ENCODE measurements at regions not wholly inside any gene's neighbourhood (a gene's known extent, or its start where the extent isn't known, plus 50 kb on each side); places are given as distances from the start of the nearest gene placed in this dataset.

DNA sequence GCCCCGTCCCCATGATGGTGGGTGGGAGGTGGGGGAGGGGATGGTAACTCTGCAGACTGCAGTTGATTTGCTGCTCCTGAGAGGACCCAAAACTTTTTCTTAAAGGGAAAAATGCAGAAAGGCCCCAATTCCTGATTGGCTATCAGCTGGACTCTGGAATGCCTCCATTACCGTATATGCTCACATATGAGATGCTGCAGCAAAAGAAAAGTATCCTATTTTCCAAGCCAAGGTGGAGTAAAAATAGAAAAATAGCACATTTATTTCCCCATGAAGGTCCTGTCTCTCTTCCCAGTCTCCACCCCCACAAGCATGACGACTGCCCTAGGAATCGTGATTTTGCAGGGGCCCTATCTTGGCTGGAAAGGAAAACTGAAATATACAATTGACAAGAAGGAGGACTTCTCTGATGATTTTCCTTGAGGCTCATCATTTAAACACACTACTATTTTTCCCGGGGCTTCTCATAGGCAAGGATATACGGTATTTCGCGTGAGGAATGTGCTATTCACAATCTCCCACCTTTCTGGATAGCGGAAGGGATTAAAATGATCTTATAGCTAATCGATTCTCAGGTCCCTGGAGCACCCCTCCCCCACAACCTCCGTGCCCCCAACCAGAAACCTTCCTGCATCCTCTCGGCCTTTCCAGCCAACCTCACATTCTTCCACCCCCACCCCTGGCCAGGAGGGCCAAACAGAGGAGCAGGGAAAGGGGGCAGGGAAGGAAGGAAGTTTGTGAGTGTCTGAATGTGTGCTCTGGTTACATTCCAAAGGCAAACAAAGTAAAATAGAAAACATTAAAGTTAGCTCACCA is 138.9 kb upstream of the CCND2 start:
- DNase-seq (ENCODE audit: low read depth): no peak

DNA sequence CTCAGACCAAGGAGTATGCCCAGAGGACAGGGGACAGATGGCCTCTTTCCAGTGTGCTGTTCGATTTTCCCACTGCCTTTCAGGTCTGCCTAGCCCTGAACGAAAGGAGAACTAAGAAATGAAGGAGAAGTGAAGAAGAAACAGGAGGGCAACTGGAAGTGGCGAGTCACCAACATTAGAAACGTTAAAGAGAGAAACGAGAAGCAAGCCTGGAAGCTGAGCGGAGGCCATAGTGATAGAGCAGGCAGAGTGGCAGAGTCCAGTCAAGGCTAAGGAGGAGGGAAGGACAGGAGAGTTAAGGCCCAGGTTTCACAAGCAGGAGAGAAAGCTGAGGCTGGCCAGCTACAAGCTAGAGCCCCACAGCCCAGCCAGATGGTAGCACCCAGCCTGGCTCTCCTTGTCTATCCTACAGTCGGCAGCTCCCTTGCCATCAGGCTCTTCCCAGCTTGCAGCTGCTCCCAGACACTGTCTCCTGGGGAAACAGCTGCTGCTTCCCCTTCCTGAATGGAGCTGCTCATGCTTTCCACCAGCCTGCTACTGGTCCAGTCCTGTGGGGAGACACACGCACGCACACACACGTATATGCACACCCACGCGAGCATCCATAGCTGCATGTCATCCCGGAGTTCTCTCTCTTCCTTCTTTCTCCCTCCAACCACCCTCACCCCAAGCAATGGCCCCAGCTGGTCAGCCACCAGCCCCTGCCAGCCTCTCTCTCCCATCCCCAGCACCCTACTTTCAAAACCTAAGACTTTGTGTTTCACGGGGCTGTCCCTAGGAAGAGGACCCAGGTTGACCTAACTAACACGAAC is 139.7 kb upstream of the CCND2 start:
- DNase-seq (ENCODE audit: low read depth): no peak

DNA sequence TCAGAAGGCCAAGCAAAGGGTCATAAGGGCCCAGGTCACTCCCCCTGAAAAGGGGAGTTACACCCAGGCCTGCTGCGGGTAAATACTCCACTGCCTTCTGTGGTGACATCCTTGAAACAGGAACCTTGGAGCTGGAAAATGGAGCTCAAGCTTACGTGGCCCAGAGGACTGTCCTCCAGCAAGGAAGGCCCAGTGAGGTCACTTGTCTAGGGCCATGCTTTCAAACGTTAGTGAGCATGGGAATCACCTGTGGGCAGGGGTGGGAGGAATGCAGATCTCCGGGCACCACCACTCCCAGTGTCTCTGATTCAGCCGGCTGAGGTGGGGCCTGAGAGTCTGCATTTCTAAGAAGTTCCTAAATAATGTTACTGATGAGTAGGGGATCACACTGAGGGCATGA is 140.5 kb upstream of the CCND2 start:
- no peak for DNase-seq (ENCODE audit: low read depth)

DNA sequence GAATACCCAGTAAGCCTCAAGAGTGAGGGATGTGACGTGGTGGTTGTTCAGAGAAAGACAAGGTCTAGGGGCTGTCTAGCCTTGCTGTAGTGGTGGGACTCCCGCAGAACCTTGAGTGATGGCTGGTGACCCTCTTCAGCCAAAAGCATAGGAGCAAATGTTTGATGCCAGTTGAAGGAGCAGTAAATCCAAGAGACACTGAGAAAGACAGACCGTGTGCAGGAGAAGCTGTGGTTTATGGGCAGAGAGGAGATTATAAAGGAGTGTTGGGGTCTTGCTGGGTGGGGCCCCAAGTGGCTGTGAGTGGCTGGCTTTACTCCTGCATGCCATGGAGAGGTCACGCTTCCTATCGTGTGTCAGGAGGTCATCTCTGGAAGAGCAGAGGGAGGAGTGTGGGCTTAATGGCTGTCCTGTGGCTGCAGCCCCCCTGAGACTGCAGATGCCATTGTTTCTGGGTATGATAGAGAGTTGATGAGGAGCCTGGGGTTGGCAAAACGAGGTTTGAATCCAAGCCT is 152.0 kb upstream of the CCND2 start:
- no peak for DNase-seq (ENCODE audit: low read depth)

DNA sequence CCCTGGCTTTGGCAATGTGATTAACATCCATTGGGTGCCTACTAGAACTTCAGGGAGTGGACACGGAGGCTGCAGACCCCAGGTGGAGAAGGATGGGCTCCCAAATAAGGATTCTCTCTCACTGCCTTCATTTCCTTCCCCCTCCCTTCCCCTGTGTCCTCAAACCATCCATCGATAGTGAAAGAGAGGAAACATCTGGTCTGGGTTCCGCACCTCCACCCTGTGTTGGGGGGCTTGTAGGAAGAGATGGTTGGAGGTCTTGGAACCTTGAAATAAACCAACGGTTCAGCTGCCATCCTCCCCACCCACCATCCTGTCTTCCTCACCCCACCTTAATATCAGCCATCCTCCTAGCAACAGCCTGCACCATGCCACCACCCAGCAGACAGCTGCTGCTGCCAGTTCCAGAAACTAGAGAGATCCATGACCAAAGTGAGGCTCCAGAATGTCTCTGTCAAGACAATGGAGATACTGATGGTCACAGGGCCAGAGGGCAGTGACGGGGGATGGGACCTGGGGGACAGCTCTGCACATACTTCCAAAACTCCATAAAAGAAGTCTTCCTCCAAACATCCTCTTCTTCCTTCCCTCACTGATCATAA is 153.1 kb upstream of the CCND2 start:
- DNase-seq (ENCODE audit: low read depth): no peak

DNA sequence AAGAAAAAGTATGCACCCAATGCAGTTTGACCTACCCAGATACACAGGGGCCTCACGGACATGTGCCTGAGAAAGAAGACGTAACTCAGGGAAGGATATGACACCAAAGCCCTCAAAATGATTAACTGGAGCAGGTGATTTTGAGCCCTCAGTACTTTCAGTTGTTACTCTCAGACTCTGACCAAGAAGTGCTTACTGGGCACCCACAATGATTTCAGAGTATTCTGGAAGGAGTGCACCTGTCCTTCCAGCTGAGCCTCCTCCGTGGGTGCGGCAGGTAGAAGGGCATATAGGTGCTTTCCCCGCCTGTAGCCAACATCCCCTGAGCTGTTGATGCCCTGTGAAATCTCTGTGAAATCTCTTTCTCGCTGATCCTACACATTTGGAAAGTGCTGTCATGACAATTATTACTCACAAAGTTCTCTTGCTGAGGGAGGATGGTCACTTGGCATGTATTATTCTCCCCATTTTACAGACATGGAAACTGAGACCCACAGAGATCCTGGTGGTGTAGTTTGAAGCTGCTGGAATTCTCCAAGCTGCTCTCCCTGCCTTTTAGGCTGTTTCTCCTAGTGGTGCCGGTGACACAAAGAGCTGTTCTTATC is 154.3 kb upstream of the CCND2 start:
- DNase-seq (ENCODE audit: low read depth): no peak

DNA sequence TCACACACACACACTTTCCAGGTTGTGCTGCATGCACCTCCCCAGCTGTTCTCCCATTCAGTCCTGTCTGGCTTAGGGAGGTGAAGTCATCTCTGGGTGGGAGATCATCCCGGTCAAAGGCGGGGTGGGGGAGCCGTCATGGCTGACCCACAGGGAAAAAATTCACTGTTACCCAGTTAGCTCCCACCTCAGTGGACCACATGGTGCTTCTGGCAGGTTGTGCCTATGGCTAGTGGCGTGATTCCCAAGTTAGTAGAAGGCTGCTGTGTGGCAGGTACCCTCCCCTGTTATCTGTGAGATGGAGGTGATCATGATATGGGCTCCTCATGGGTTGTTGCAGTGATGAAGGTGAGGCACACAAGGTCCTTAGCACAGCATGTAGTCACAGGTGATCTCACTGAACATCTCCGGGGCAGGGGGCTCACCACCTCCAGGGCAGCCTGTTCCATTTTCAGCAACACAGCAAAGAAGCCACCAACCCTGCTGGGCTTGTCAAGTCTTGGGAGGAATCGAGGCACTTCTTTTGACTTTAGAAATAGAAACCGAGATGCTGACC is 154.9 kb upstream of the CCND2 start:
- no peak for DNase-seq (ENCODE audit: low read depth)

DNA sequence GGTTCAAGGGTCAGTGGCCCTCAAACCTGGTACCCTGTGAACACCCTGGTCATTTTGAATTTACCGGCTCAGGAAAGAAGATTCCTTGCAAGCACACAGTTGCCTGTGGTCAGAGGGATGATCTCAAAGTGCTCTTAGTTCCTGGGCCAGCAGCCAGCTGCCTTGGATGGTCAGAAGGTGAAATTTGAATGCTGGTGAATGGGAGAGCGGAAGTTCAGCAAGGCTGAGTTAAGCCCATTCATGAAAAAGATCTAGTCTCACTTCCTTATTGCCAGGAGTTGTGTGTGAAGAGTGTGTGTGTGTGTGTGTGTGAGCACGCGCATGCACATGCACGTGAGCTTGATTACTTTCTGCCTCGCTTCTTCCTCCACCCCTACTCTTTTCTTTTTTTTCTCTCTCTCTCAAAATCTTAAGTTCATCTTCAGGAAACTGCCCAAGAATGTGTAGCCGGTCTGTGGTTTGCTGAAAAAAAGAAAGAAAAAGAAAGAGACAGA is 155.5 kb upstream of the CCND2 start:
- no peak for DNase-seq (ENCODE audit: low read depth)

DNA sequence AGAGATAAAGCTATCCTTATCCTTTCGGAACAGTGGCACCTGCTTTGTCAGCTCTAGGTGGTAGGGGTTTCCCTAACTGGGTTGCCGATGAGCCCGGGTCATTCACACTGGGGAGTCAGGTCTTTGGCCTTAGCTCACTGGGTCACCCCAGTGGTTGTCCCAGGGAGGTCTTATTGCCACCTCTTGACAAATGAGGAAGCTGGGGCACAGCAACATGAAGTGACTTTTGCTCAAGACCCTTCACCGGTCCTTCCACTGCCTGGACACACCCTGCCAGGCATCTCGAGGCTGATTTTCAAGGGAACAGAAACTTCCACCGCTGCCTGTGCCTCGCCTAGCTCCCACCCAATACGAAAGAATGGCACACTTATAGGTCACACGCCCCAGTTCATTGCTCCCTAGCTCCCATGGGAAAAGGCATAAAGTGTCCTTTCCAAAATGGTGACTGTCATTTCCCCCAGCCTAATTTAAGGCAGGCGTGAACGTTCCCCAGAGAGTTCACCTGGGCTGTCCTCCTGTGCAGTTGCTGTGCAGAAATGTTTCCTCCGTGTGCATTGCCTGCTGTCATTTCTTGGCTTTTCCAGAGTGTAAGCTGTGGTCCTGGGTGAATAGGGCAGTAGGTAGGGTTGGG is 156.1 kb upstream of the CCND2 start:
- DNase-seq (ENCODE audit: low read depth): no peak

DNA sequence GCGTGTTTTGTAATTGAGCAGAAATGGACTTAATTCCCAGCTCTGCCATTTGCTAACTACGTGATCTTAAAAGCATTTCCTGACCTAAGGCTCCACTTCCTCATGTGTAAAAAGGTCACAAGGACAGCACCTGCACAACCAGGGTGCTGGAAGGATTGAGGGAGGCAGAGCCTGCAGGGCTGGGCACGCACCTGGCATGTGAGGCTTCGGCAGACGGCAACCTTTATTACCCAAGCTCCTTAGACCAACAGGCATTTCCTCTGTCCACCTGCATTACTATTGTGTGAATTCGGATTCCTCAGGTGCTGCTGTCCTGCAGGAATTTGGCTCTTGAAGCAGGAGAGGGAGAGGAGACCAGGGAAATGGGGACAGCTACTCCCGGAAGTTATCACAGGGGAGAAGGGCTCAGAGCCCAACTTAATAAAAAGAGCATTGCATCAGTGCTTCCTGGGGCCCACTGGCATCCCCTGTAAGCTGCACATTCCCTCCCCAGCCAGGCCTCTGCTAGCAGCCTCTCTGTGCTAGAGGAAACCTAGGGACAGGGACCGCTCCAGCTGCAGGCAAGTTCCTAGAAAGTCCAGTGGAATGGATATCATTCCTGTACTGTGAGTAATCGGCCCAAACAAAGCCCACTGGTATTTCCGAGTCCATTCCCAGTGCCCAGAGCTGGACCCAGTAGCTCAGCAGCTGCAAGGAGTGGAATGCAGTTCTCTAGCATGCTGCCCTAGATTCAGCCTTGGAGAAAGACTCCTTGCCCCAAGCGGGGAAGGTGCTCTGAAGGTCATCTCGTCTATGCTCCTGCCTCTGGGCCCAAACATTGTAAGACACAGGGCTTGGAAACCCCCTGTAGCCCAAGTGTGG is 157.1 kb upstream of the CCND2 start:
- no peak for DNase-seq (ENCODE audit: low read depth)

DNA sequence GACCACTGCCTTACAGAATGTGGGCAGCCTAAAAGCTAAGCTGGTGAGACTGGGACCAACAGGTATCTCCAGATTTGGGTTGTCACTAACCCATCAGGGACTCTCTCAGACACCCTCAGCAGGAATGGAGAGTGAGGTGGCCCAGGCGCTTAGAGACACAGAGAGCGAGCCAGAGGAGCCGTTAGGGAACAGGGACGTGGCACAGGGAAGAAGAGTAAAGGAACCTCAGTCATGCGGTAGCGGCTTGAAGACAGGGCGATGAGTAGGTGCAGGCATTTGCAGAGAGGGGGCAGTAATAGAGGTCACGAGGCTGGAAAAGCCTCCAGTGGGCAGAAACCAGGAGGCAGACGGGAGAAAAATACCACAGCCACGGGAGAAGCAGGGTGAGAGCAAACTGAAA is 158.0 kb upstream of the CCND2 start:
- DNase-seq (ENCODE audit: low read depth): no peak

DNA sequence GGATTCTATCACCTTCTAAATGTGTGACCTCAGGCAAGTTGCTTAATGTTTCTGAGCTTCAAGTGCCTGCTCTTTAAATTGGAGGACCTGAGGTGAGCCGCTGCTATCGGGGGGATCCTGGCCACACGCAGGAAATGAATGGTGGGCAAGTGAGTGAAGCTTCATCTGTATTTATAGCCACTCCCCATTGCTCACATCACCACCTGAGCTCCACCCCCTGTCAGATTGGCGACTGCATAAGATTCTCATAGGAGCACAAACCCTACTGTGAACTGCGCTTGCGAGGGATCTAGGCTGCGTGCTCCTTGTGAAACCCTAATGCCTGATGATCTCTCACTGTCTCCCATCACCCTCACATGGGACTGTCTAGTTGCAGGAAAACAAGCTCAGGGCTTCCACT is 158.6 kb upstream of the CCND2 start:
- no peak for DNase-seq (ENCODE audit: low read depth)

DNA sequence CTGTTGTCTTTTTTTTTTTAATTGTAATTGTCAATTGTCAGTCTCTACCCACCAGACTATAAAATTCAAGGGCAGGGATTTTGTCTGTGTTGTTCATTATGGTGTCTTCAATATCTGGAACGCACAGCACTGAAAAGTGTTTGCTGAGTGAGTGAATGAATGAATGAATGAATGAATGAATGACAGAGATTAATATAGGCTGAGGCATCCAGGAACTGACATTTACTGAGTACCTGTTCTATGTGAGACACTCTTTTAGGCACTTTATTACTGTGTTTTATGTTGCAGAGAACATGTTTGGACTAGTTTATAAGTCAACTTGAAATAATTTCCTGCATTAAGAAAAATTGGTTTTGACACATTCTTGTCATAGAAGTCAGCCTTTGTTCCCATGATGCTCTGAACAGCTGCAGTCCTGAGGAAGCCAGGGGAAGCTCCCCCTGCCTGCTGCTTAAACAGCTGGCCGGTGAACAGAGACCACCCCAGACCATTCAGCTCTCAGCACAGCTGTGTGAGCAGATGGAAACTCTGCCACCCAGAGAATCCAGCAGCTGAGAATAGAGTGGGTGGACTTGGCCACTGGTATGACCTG is 160.7 kb upstream of the CCND2 start:
- DNase-seq (ENCODE audit: low read depth): no peak

DNA sequence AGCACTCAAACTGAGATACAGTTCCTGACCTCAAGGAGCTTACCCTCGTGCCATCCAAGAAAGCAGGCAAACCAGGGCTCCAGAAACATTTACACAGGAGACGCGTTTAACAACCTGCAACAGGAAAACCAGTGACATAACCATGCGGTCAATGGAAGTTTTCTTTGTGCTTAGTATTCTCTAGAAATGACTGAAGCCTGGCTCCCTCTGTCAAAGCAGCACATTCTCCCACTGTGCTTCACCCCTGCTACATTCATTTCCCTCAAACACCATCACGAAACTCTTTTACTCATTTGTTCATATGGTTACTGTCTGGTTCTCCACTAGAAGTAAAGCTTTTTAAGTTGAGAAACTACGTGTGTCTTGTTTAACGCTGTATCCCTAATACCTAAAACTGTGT is 161.3 kb upstream of the CCND2 start:
- DNase-seq (ENCODE audit: low read depth): no peak

DNA sequence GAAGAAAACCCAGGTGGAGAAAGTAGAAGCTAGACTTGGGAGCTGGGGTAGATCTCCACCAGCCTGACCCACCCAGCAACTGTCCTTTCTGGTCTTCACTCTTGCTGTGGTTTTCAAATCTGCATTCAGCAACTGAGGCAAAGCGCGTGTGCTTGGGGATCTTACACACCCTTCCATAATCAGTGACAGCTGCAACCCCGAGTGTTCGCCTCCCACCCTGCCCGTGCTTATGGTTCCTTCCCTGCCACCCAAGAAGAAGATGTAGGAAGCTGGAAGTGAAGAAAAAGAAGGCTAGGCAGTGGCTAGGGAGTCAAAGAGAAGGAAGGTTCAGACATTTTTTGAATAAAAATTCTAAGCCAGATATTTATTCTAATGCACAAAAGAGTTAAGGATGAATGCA is 162.6 kb upstream of the CCND2 start:
- DNase-seq (ENCODE audit: low read depth): no peak

DNA sequence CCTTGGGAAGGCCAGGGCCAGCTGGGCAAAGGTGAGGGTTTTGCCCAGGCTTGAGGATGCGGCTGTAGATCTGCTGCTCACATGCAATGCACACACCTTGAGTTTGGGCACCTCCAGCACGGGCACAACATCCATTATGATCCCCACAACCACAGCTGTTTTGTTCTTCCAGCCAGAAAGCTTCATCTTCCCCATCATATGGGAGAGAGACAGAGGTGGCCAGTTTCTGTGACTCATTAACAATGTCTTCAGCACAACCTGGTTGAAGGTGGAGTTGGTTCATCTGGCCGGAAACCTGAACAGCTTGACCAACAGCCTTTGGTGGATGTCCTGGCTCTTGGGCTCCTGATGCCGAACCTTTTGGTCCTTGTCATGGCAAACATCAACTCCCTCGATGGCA is 163.7 kb upstream of the CCND2 start:
- DNase-seq (ENCODE audit: low read depth): no peak

DNA sequence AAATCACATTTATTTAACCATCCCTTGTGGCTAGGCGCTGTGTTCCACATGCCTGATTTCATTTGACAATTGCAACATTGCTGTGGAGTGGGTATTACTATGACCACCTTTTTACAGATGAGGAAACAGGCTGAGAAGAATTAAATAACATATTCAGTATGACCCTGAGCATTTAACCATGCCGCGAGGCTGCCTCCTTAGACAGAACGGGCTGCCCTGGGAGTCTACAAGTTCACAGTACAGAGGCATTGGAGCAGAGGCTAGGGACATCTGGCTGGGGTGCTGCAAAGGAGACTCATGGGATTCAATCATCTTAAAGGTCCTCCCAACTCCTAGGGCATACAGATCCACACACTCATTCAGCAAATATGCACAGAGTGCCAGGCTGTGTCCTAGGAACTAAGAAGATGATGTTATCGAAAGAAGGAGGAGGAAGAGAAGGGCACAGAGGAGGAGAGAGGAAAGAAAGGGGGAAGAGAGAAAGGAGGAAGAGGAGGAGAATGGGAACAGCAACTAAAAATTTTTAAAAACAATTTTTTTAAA is 164.7 kb upstream of the CCND2 start:
- no peak for DNase-seq (ENCODE audit: low read depth)

DNA sequence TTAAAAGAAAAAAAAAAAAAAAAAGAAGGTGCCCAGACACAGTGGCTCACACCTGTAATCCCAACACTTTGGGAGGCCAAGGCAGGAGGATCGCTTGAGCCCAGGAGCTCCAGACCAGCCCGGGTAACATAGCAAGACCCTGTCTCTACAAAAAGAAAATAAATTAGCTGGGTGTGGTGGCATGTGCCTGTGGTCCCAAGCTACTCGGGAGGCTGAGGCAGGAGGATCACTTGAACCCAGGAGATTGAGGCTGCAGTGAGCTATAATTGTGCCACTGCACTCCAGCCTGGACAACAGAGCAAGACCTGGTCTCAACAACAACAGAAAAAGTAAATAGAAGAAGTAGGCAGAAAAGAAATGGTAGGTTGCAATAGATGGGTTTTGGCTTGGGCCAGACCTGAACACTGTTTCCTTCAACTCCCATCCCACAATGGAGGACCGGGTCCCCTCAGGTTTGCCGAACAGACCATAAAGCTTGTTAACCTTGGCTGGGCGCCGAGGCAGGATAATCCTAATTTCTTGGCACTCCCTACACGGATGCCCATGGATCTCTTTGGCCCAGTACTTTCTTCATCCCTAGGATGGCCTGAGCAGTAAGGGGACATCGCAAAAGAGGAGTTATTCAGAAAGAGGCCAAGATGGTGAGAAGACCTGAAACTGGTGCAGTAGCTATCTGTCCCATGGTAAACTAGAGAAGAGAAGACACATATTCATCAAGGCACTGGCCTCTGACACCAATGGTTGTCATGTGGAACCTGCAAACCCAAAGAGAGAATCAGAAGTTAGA is 165.5 kb upstream of the CCND2 start:
- DNase-seq (ENCODE audit: low read depth): no peak

DNA sequence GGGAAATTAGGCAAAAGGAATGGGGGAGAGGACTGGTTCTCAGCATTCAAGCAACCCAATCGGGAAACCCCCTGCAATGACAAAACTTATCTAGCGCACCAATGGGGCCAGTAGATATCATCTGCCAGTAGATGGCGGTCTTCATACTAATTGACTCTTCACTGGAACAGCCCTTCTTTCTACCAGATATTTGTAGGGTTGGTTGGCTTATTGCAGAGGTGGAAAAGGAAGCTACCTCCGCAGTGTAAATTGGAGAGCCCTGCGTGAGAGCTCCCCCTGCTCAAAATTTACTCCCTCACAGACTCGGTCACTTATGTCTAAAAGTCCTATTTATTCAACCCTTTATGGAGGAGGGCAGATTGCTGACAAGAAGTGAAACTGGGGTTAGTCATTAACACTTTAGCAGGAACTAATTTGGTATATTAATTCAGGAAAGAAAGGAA is 166.1 kb upstream of the CCND2 start:
- DNase-seq (ENCODE audit: low read depth): no peak

Measured in stimulated activated CD8-positive, alpha-beta memory T cell treated with anti-CD3 and anti-CD28 coated beads, Interleukin-15, amount 100 ng/mL, for 24 hours (primary cell).